Smooth muscle cell (in vitro differentiated cells): ENCODE measurements at regions not wholly inside any gene's neighbourhood (a gene's known extent, or its start where the extent isn't known, plus 50 kb on each side); places are given as distances from the start of the nearest gene placed in this dataset.

ENCODE experiments used
- DNase-seq: peaks from one replicate; lab custom pipeline; 2025; ENCODE audit not compliant: unreplicated experiment; lab: John Stamatoyannopoulos, UW
- H2AFZ ChIP-seq: fragments of 200-600 bp; sonication (generic); 2 replicates; pipeline ENCODE4 v1.6.0; 2016; ENCODE audit warnings: antibody characterized with exemption, low read depth, mild to moderate bottlenecking
- H3F3A ChIP-seq: fragments of 200-600 bp; sonication (generic); 2 replicates; pipeline ENCODE4 v1.6.0; 2017; ENCODE audit warnings: antibody characterized with exemption, low read depth
- H3K27ac ChIP-seq: fragments of 200-600 bp; sonication (generic); 2 replicates; pipeline ENCODE4 v1.5.1; 2016; ENCODE audit warnings: low read depth, mild to moderate bottlenecking
- H3K27me3 ChIP-seq: fragments of 200-600 bp; sonication (generic); 2 replicates; pipeline ENCODE4 v1.6.1; 2016; ENCODE audit warnings: low read depth, mild to moderate bottlenecking
- H3K36me3 ChIP-seq: fragments of 200-600 bp; sonication (generic); 2 replicates; pipeline ENCODE4 v1.5.1; 2016; ENCODE audit warnings: low read depth
- H3K4me1 ChIP-seq: fragments of 200-600 bp; sonication (generic); 2 replicates; pipeline ENCODE4 v1.5.1; 2016; ENCODE audit warnings: low read depth
- H3K4me2 ChIP-seq: fragments of 200-600 bp; sonication (generic); 2 replicates; pipeline ENCODE4 v1.6.0; 2016; ENCODE audit warnings: mild to moderate bottlenecking
- H3K4me3 ChIP-seq: fragments of 200-600 bp; sonication (generic); 2 replicates; pipeline ENCODE4 v1.5.1; 2016; ENCODE audit warnings: mild to moderate bottlenecking
- H3K79me2 ChIP-seq: fragments of 200-600 bp; sonication (generic); 2 replicates; pipeline ENCODE4 v1.6.0; 2016; ENCODE audit warnings: low read depth, mild to moderate bottlenecking
- H3K9ac ChIP-seq: fragments of 200-600 bp; sonication (generic); 2 replicates; pipeline ENCODE4 v1.6.0; 2016; ENCODE audit warnings: low read depth
- H3K9me3 ChIP-seq: fragments of 200-600 bp; sonication (generic); replicated peaks from 2 replicates; pipeline ENCODE4 v1.5.1; 2016; ENCODE audit warnings: low read depth
- H4K20me1 ChIP-seq: fragments of 200-600 bp; sonication (generic); 2 replicates; pipeline ENCODE4 v1.6.0; 2016; ENCODE audit warnings: low read depth
- WGBS: methylation state at CpG from one replicate; pipeline ENCODE4 v1.1.7; 2016; ENCODE audit warnings: low lambda C conversion rate; 5-methylcytosine and 5-hydroxymethylcytosine counted together
- TF ChIP-seq, protein P1 (sequence below): fragments of 200-600 bp; sonication (generic); IDR thresholded peaks from 2 replicates; pipeline ENCODE4 v1.5.1; 2017; ENCODE audit warnings: borderline replicate concordance, mild to moderate bottlenecking, antibody characterized with exemption; ENCODE audit not compliant: insufficient read depth, poor library complexity, severe bottlenecking

DNA sequence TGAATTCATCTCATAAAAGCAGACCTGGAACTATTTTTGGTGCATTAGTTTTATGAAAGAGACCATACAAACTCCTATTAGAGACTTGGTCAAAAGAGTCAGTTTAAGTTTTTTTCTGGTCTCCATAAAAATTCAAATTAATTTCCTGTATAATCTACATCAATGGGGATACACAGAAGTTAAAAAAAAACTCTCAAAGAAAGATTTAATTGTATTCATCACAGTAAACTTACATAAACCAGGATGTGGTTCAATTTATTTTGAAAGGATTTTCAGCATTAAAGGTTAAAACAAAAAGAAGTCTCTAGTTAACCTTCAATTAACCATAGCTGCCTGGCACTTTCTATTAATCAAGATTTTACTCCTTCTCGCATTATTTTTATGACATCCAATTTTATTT lies 530.3 kb upstream of the KCNMB2 start:
- Histone ChIP-seq H3K4me1 (no peaks in the 10 kb centered on the region), H3K4me3 (no peak overlapping the region), H3K4me2 (no peak overlapping the region), H2AFZ (no peak overlapping the region), H3K27ac (no peak overlapping the region), H3K9me3 (no peaks in the 10 kb centered on the region), H3K79me2 (no peaks in the 10 kb centered on the region), H3K9ac (no peak overlapping the region), H3K36me3 (no peaks in the 10 kb centered on the region), H3K27me3 (no peaks in the 10 kb centered on the region), H3F3A (no peaks in the 10 kb centered on the region), H4K20me1 (no peaks in the 10 kb centered on the region)
- TF ChIP-seq, protein P1, sequence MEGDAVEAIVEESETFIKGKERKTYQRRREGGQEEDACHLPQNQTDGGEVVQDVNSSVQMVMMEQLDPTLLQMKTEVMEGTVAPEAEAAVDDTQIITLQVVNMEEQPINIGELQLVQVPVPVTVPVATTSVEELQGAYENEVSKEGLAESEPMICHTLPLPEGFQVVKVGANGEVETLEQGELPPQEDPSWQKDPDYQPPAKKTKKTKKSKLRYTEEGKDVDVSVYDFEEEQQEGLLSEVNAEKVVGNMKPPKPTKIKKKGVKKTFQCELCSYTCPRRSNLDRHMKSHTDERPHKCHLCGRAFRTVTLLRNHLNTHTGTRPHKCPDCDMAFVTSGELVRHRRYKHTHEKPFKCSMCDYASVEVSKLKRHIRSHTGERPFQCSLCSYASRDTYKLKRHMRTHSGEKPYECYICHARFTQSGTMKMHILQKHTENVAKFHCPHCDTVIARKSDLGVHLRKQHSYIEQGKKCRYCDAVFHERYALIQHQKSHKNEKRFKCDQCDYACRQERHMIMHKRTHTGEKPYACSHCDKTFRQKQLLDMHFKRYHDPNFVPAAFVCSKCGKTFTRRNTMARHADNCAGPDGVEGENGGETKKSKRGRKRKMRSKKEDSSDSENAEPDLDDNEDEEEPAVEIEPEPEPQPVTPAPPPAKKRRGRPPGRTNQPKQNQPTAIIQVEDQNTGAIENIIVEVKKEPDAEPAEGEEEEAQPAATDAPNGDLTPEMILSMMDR: no peak
- WGBS: 88% methylated on average over 1 of the region's 1 CpG
- no peak for DNase-seq

DNA sequence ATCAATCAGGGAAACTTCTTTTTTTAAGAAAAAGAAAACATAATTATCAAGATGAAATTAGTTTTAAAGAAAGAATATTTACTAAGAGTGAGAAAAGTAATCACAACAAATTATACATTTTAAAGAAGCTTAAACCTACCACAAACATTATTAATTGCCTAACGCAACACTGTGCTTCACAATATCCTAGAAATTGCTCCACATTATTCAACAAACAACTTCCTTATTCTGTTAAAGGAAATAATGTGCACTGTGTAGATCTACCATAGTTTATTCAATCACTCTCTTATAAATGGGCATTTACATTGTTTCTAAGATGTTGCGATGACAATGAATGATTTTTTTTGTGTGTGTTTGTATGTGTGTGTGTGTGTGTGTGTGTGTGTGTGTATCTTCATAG lies 525.9 kb upstream of the KCNMB2 start:
- no peaks in the 10 kb centered on the region for H3K9me3 ChIP-seq
- DNase-seq: no peak
- H3K36me3 ChIP-seq: no peaks in the 10 kb centered on the region
- no peak overlapping the region for H2AFZ ChIP-seq
- no peaks in the 10 kb centered on the region for H3K4me1 ChIP-seq
- H4K20me1 ChIP-seq: no peaks in the 10 kb centered on the region
- no peak overlapping the region for H3K4me3 ChIP-seq
- no peak overlapping the region for H3K27ac ChIP-seq
- H3K79me2 ChIP-seq: no peaks in the 10 kb centered on the region
- no peak overlapping the region for H3K4me2 ChIP-seq
- no peak overlapping the region for H3K9ac ChIP-seq
- no peaks in the 10 kb centered on the region for H3F3A ChIP-seq
- WGBS: 99% methylated on average over 2 of the region's 2 CpGs
- TF ChIP-seq, protein P1: no peak
- no peaks in the 10 kb centered on the region for H3K27me3 ChIP-seq

DNA sequence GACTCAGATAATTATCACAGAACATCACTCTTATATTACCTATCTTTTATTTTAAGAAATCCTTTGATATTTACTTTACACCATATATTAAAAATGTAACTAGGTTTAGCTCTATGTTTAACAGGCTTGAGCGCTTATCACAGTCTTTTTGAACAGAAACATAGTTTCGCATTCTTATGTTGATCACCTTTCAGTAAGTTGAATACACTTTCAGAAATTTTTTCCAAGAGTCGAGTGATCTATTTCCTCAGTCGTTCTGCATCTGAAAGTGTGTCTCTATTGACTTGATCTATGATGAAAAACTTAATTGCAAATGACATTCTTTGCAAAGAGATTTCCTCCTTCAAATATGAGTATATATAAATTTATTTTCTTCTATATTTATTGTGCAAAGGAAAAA lies 516.6 kb upstream of the KCNMB2 start:
- H3K4me1 ChIP-seq: no peaks in the 10 kb centered on the region
- H3K4me2 ChIP-seq: no peak overlapping the region
- TF ChIP-seq, protein P1: no peak
- no peak overlapping the region for H3K4me3 ChIP-seq
- H3K36me3 ChIP-seq: no peaks in the 10 kb centered on the region
- no peak overlapping the region for H2AFZ ChIP-seq
- H3K27me3 ChIP-seq: no peaks in the 10 kb centered on the region
- no peak overlapping the region for H3K9ac ChIP-seq
- 84% methylated on average over 4 of the region's 4 CpGs for WGBS
- H3K79me2 ChIP-seq: no peaks in the 10 kb centered on the region
- H4K20me1 ChIP-seq: no peaks in the 10 kb centered on the region
- no peak overlapping the region for H3K27ac ChIP-seq
- no peak for DNase-seq
- no peaks in the 10 kb centered on the region for H3K9me3 ChIP-seq
- no peaks in the 10 kb centered on the region for H3F3A ChIP-seq

DNA sequence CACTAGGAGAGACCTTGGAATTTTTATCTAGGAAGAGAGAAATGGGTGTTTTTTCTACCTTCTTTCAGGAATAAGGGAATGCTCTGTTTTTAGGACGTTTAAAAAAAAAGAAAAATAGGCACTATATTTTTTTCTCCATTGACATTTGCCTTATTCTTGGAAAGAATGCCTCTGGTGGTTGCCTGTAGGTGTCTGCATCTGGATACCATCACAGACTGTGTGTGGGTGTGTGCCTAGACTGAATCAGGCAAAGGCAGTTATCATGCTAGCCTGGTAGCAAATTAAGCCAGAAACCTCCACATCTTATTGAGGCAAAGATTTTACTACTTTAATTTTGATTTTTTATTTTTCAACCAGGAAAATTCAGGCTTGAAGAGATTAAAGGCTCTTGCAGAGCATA lies 513.6 kb upstream of the KCNMB2 start:
- no peak for DNase-seq
- TF ChIP-seq, protein P1: no peak
- Histone ChIP-seq H2AFZ (no peak overlapping the region), H3K27me3 (no peaks in the 10 kb centered on the region), H3K9ac (no peak overlapping the region), H3K4me3 (no peak overlapping the region), H3K9me3 (no peaks in the 10 kb centered on the region), H3K4me2 (no peak overlapping the region), H3F3A (no peaks in the 10 kb centered on the region), H3K79me2 (no peaks in the 10 kb centered on the region), H3K4me1 (no peaks in the 10 kb centered on the region), H3K27ac (no peak overlapping the region), H3K36me3 (no peaks in the 10 kb centered on the region), H4K20me1 (no peaks in the 10 kb centered on the region)
- WGBS: 47% methylated on average over 1 of the region's 1 CpG
